Calu3 (cell line): ENCODE measurements at regions not wholly inside any gene's neighbourhood (a gene's known extent, or its start where the extent isn't known, plus 50 kb on each side); places are given as distances from the start of the nearest gene placed in this dataset.

ENCODE experiments used
- BruUV-seq: library from RNA; stranded (reverse); fragments of 400-500 nt; replicated peaks from 2 replicates; lab custom pipeline; 2021; lab: Mats Ljungman, UMichigan
- CTCF ChIA-PET: fragments of 300-600 bp; sonication (Branson Sonifier 250); formaldehyde crosslinking; loops from one replicate; lab custom pipeline; 2022; ENCODE audit warnings: antibody characterized with exemption; lab: Charles Lee
- DNase-seq: peaks from one replicate; pipeline ENCODE4 v3.0.0; 2022
- H3K27ac Mint-ChIP-seq: one replicate; pipeline ENCODE4 v1.8.0; 2022; ENCODE audit warnings: mixed read lengths; ENCODE audit not compliant: unreplicated experiment
- H3K27me3 Mint-ChIP-seq: one replicate; pipeline ENCODE4 v1.8.0; 2022; ENCODE audit warnings: mixed read lengths; ENCODE audit not compliant: unreplicated experiment
- H3K36me3 Mint-ChIP-seq: one replicate; pipeline ENCODE4 v1.8.0; 2022; ENCODE audit warnings: mild to moderate bottlenecking, moderate library complexity, mixed read lengths; ENCODE audit not compliant: insufficient read depth, unreplicated experiment
- H3K4me1 Mint-ChIP-seq: one replicate; pipeline ENCODE4 v1.8.0; 2022; ENCODE audit warnings: mild to moderate bottlenecking, low read depth, mixed read lengths; ENCODE audit not compliant: unreplicated experiment
- H3K4me3 Mint-ChIP-seq: one replicate; pipeline ENCODE4 v1.8.0; 2022; ENCODE audit warnings: mild to moderate bottlenecking, low read depth, moderate library complexity, mixed read lengths; ENCODE audit not compliant: unreplicated experiment
- H3K9me3 Mint-ChIP-seq: one replicate; pipeline ENCODE4 v1.8.0; 2022; ENCODE audit warnings: low read depth, mixed read lengths; ENCODE audit not compliant: unreplicated experiment
- CTCF ChIP-seq: fragments of 200-600 bp; IDR thresholded peaks from one replicate; pipeline ENCODE4 v1.8.0; 2022; ENCODE audit warnings: antibody characterized with exemption; ENCODE audit not compliant: unreplicated experiment
- intact Hi-C: fragments of 100-400 bp; cut with micrococcal nuclease; formaldehyde crosslinking; loops from one replicate; pipeline ENCODE4 v1.10.0; 2022; ENCODE audit not compliant: unreplicated experiment

- Mint-ChIP-seq H3K27ac (no peak overlapping the region), H3K4me1 (no peaks in the 10 kb centered on the region), H3K4me3 (no peak overlapping the region), H3K36me3 (no peaks in the 10 kb centered on the region), H3K27me3 (no peaks in the 10 kb centered on the region), H3K9me3 (peaks cover 8% of the 10 kb centered on the region)
- CTCF ChIA-PET, result no interaction called here
- intact Hi-C loops, result no loop called here
- no peak for TF ChIP-seq CTCF
- no peak for DNase-seq
- no TSS peak for BruUV-seq
Measured at GRCh38 chr7:41346878-41347277, 356.0 kb downstream of the INHBA start.

GRCh38 chr7:41339913-41340676, 362.8 kb downstream of the INHBA start:
- intact Hi-C loops, result no loop called here
- DNase-seq, result no peak
- Mint-ChIP-seq H3K9me3 (peaks cover 10% of the 10 kb centered on the region), H3K4me3 (no peak overlapping the region), H3K4me1 (no peaks in the 10 kb centered on the region), H3K27me3 (no peaks in the 10 kb centered on the region), H3K27ac (no peak overlapping the region), H3K36me3 (no peaks in the 10 kb centered on the region)
- TF ChIP-seq CTCF, result no peak
- no TSS peak for BruUV-seq
- CTCF ChIA-PET, result interaction anchor here (1.4 kb wide), 1 partner anchor 115 kb away, joined by 4 read pairs; no protein-coding TSS in a partner anchor

GRCh38 chr7:41336981-41337380, 365.9 kb downstream of the INHBA start:
- H3K9me3 Mint-ChIP-seq, result peaks cover 2% of the 10 kb centered on the region
- intact Hi-C loops, result no loop called here
- H3K4me3 Mint-ChIP-seq, result no peak overlapping the region
- H3K4me1 Mint-ChIP-seq, result no peaks in the 10 kb centered on the region
- no peak for TF ChIP-seq CTCF
- no peak overlapping the region for H3K27ac Mint-ChIP-seq
- CTCF ChIA-PET, result no interaction called here
- no peaks in the 10 kb centered on the region for H3K36me3 Mint-ChIP-seq
- BruUV-seq, result no TSS peak
- H3K27me3 Mint-ChIP-seq, result no peaks in the 10 kb centered on the region
- no peak for DNase-seq

- Mint-ChIP-seq H3K27ac (no peak overlapping the region), H3K27me3 (no peaks in the 10 kb centered on the region), H3K4me1 (no peaks in the 10 kb centered on the region), H3K36me3 (no peaks in the 10 kb centered on the region), H3K9me3 (no peaks in the 10 kb centered on the region), H3K4me3 (no peak overlapping the region)
- no peak for DNase-seq
- intact Hi-C loops, result no loop called here
- CTCF ChIA-PET, result no interaction called here
- TF ChIP-seq CTCF, result no peak
- no TSS peak for BruUV-seq
Measured at GRCh38 chr7:41336455-41336952, 366.4 kb downstream of the INHBA start.
